ENCODE measurements at regions not wholly inside any gene's neighbourhood (a gene's known extent, or its start where the extent isn't known, plus 50 kb on each side); places are given as distances from the start of the nearest gene placed in this dataset.

GRCh38 chr9:105984714-105985113 is 290.4 kb downstream of the TMEM38B start:
- TF ChIP-seq CTCF (IDR thresholded peaks at IDR 0.05) (no peak), POLR2A (IDR thresholded peaks at IDR 0.05) (no peak)

Measured in heart left ventricle (tissue), 13 donors.